SK-N-MC (cell line): ENCODE measurements at regions not wholly inside any gene's neighbourhood (a gene's known extent, or its start where the extent isn't known, plus 50 kb on each side); places are given as distances from the start of the nearest gene placed in this dataset.

Experiments used
- EZH2 ChIP-seq: fragments of 200-600 bp; sonication (generic); IDR thresholded peaks from one replicate; pipeline ENCODE4 v1.6.1; 2017; ENCODE audit warnings: antibody characterized with exemption
- FOXP2 ChIP-seq: optimal IDR thresholded peaks from 2 replicates; pipeline ENCODE3; 2011; ENCODE audit warnings: mild to moderate bottlenecking, moderate library complexity; ENCODE audit not compliant: insufficient read depth; ENCODE audit errors: extremely low read length, control extremely low read depth
- POLR2AphosphoS5 ChIP-seq: IDR thresholded peaks from 2 replicates; pipeline ENCODE4 v1.6.1; 2012; ENCODE audit warnings: mild to moderate bottlenecking, low read depth, low read length, borderline replicate concordance

- TF ChIP-seq EZH2 (no peak), POLR2AphosphoS5 (no peak), FOXP2 (no peak)
These were observed 394.0 kb downstream of the KCNRG start for GRCh38 chr13:50409220-50409619.
